Heart right ventricle (tissue), 16 donors: ENCODE measurements at regions not wholly inside any gene's neighbourhood (a gene's known extent, or its start where the extent isn't known, plus 50 kb on each side); places are given as distances from the start of the nearest gene placed in this dataset.
A peak's percentile ranks its signal among the peaks of the same experiment; 100 is the strongest.
"Not testable (repeated sequence)": the region's sequence is repeated elsewhere in the genome, so short reads cannot be mapped to it uniquely, and the experiment has no call there.

Source experiments
- ATAC-seq, 8 donors: fragments of 200-7000 bp; cut with Tn5 transposase; one replicate each; pipeline ENCODE4 v1.9.1; 2020; ENCODE audit warnings: mild to moderate bottlenecking in 8 of 8, moderate library complexity in 8 of 8, moderate number of reproducible peaks in 1 of 8
- DNase-seq, 2 donors: peaks; one replicate each; pipeline ENCODE4 v3.0.0-alpha.2; 2020
- H3K27ac ChIP-seq, 10 donors: fragments of 200-600 bp; sonication (generic) in 2 of 10; one replicate each; pipeline versions ENCODE4 v1.5.0 to v1.8.0; 2020 to 2022; ENCODE audit warnings: mild to moderate bottlenecking in 3 of 10
- H3K27me3 ChIP-seq, 7 donors: fragments of 200-600 bp; one replicate each; pipeline ENCODE4 v1.8.0; 2021 to 2022; ENCODE audit warnings: mild to moderate bottlenecking in 2 of 7
- H3K36me3 ChIP-seq, 9 donors: fragments of 200-600 bp; sonication (generic) in 1 of 9; one replicate each; pipeline versions ENCODE4 v1.5.0 to v1.8.0; 2020 to 2022; ENCODE audit warnings: mild to moderate bottlenecking in 2 of 9
- H3K4me1 ChIP-seq, 9 donors: fragments of 200-600 bp; sonication (generic) in 1 of 9; one replicate each; pipeline versions ENCODE4 v1.5.0 to v1.8.0; 2020 to 2022; ENCODE audit warnings: mild to moderate bottlenecking in 4 of 9
- H3K4me3 ChIP-seq, 10 donors: fragments of 200-600 bp; sonication (generic) in 2 of 10; one replicate each; pipeline versions ENCODE4 v1.5.0 to v1.8.0; 2020 to 2022; ENCODE audit warnings: mild to moderate bottlenecking in 7 of 10, moderate library complexity in 2 of 10
- H3K9me3 ChIP-seq, 11 donors: fragments of 200-600 bp in 10 of 11; sonication (generic) in 2 of 11; one replicate each; pipeline versions ENCODE4 v1.5.0 to v1.8.0; 2013 to 2022; ENCODE audit warnings: mild to moderate bottlenecking in 2 of 11, control low read depth in 1 of 11, moderate library complexity in 1 of 11
- CTCF ChIP-seq, 9 donors: fragments of 200-600 bp; sonication (generic) in 2 of 9; IDR thresholded peaks; one replicate each; pipeline versions ENCODE4 v1.5.0 to v1.8.0; 2021 to 2022; ENCODE audit warnings: antibody characterized with exemption in 9 of 9, mild to moderate bottlenecking in 5 of 9, moderate library complexity in 1 of 9
- WGBS, 2 donors: extraction: QIAGEN DNeasy Blood & Tissue Kit; methylation state at CpG; one replicate each; pipeline ENCODE4 v1.1.7; 2013; ENCODE audit warnings: inconsistent platforms in 1 of 2; 5-methylcytosine and 5-hydroxymethylcytosine counted together
- intact Hi-C, 10 donors: fragments of 100-400 bp; cut with DNase I; formaldehyde crosslinking; loops; one replicate each; pipeline versions ENCODE4 v1.11.1 to v1.14.2; 2022
- donor health status: Arrhythmogenic right ventricular cardiomyopathy.
- donor health status: ischemic (EF 13 %, LVEDD 7.1; RV severe dilation, severe dysfunction).
- donor health status: healthy with polysubstance abuse.
- donor health status: DM: no; HTN: yes; CAD: no.
- donor health status: DM: no; HTN: no; CAD: no.
- donor health status: ischemic (EF 25% LVEDD 6.9; RV normal size, moderate dysfunction).
- donor health status: ischemic (EF 25% LVEDD 5.7; RV mildly dilated, moderate dysfunction).
- donor health status: healthy.
- donor health status: DM: yes; HTN: yes; CAD: no.
- donor health status: Ischemic cardiomyopathy.
- donor health status: ischemic (EF 35%, LVEDD 5.7; RV mildly dilated, moderate dysfunction).
- donor health status: nonischemic (EF 11% LVEDD 7.7; RV severe dilation, severe dysfunction).
- donor health status: DM: yes; HTN: yes; CAD: no.
- donor health status: PGD.
- donor health status: ischemic (EF 29% LVEDD 5.4; RV normal size, mild dysfunction).
- donor health status: nonischemic (EF 23%, LVEDD 6.1; RV moderate dilation, normal function).

DNA sequence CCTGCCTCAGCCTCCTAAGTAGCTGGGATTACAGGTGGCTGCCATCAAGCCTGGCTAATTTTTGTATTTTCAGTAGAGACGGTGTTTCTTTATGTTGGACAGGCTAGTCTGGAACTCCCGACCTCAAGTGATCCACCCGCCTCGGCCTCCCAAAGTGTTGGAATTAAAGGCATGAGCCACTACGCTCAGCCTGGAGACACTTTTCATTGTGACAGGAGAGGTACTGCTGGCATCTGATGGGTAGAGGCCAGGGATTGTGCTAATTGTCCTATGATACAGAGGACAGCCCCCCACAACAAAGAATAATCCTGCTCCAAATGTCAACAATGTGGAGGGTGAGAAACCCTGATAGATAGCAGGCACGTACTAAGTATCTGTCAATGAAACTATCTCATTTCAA lies 91.3 kb upstream of the SLC25A48 start:
- ATAC-seq (no peak), DNase-seq (no peak)
- WGBS, 2 donors, result 74% methylated on average over 6 of the region's 6 CpGs
- intact Hi-C loops, result no loop called here
- H3K27me3 ChIP-seq, result no peaks in the 10 kb centered on the region
- no peak overlapping the region for H3K27ac ChIP-seq
- peaks cover 0 to 14% (median 0%) of the 10 kb centered on the region in 11 donors for H3K9me3 ChIP-seq
- no peaks in the 10 kb centered on the region for H3K36me3 ChIP-seq
- H3K4me1 ChIP-seq, result peaks cover 0 to 6% (median 0%) of the 10 kb centered on the region in 9 donors
- no peak overlapping the region for H3K4me3 ChIP-seq
- TF ChIP-seq CTCF (IDR thresholded peaks at IDR 0.05), result no peak

DNA sequence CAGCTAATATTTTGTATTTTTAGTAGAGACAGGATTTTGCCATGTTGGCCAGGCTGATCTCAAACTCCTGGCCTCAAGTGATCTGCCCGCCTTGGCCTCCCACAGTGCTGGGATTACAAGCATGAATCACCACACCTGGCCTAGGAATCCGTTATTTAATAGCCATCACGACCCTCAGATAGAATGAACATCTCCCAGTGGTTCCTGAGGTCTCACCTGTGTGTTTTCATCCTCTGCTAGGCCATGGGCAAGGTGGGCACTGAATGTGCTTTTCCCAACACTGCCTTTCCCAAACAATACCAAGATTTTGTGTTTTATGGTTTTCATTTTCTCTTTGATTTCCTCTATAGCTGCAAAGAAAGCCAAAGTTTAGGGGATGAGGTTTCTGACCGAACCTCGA lies 92.2 kb upstream of the SLC25A48 start:
- DNase-seq, H3K4me1 ChIP-seq, H3K27me3 ChIP-seq, H3K36me3 ChIP-seq, H3K27ac ChIP-seq, intact Hi-C loops, ATAC-seq, H3K4me3 ChIP-seq: not testable (repeated sequence)
- H3K9me3 ChIP-seq, result peaks cover 0 to 14% (median 0%) of the 10 kb centered on the region in 11 donors
- WGBS, 2 donors, result 93 to 97% methylated on average over 5 of the region's 5 CpGs

GRCh38 chr5:135741040-135741439 lies 93.4 kb upstream of the SLC25A48 start:
- H3K9me3 ChIP-seq, result peaks cover 0 to 9% (median 0%) of the 10 kb centered on the region in 11 donors
- H3K4me3 ChIP-seq, result no peak overlapping the region
- DNase-seq (no peak), ATAC-seq (no peak)
- 93 to 94% methylated on average over 2 of the region's 2 CpGs for WGBS, 2 donors
- intact Hi-C loops, result no loop called here
- peaks cover 0 to 6% (median 0%) of the 10 kb centered on the region in 9 donors for H3K4me1 ChIP-seq
- no peaks in the 10 kb centered on the region for H3K27me3 ChIP-seq
- H3K36me3 ChIP-seq, result no peaks in the 10 kb centered on the region
- no peak overlapping the region for H3K27ac ChIP-seq
- no peak for TF ChIP-seq CTCF (IDR thresholded peaks at IDR 0.05)

DNA sequence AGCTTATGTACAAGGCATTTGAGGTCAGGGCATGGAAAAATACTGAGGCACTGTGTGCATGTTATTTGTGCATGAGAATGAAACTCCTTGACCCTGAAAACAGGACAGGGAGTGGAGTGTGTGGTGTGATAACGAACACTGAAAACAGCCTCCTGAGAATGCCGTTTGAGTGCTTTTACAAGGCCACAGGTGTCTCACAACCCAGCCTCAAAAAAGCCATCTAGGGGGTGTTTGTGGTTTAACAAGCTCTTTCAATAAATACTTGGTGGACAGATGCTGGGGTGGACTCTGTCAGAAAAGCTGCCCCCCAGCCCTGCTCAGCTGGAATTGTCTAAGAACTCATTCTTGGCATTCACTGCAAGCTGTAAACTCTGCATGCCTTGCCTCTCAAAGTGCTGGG lies 94.0 kb upstream of the SLC25A48 start:
- ATAC-seq, result no peak
- TF ChIP-seq CTCF (IDR thresholded peaks at IDR 0.05), result no peak
- Histone ChIP-seq H3K4me3 (no peak overlapping the region), H3K27ac (no peak overlapping the region), H3K27me3 (no peaks in the 10 kb centered on the region), H3K4me1 (peaks cover 0 to 6% (median 0%) of the 10 kb centered on the region in 9 donors), H3K9me3 (peaks cover 0 to 8% (median 0%) of the 10 kb centered on the region in 11 donors), H3K36me3 (no peaks in the 10 kb centered on the region)
- DNase-seq, result no peak
- intact Hi-C loops, result no loop called here
- 41 to 55% methylated on average over 2 of the region's 2 CpGs for WGBS, 2 donors

GRCh38 chr5:135739383-135739981 lies 95.0 kb upstream of the SLC25A48 start:
- no peak overlapping the region for H3K27ac ChIP-seq
- no peak for TF ChIP-seq CTCF (IDR thresholded peaks at IDR 0.05)
- no peaks in the 10 kb centered on the region for H3K27me3 ChIP-seq
- H3K9me3 ChIP-seq, result no peaks in the 10 kb centered on the region
- H3K4me3 ChIP-seq, result no peak overlapping the region
- peak in 3 of 8 donors; percentile 42 to 71 (median 50) for ATAC-seq
- 34 to 50% methylated on average over 3 of the region's 3 CpGs for WGBS, 2 donors
- no peak for DNase-seq
- intact Hi-C loops, result no loop called here
- H3K4me1 ChIP-seq, result peaks cover 0 to 6% (median 0%) of the 10 kb centered on the region in 9 donors
- H3K36me3 ChIP-seq, result no peaks in the 10 kb centered on the region
